ENCODE measurements at regions not wholly inside any gene's neighbourhood (a gene's known extent, or its start where the extent isn't known, plus 50 kb on each side); places are given as distances from the start of the nearest gene placed in this dataset.

- Histone ChIP-seq H3K79me2 (ENCODE audit: control insufficient read depth, insufficient read depth, low read length) (no peaks in the 10 kb centered on the region), H3K27me3 (ENCODE audit: control insufficient read depth in 2 of 2, insufficient read depth in 2 of 2, low read length in 2 of 2) (no peaks in the 10 kb centered on the region), H3K9ac (ENCODE audit: insufficient read depth in 1 of 2, low read depth in 2 of 2, low read length in 2 of 2) (no peak overlapping the region), H3K4me3 (no peak overlapping the region), H2AFZ (ENCODE audit: low read depth, low read length) (no peak overlapping the region), H3K9me3 (replicated peaks; ENCODE audit: control insufficient read depth, insufficient read depth, low read depth, low read length) (no peaks in the 10 kb centered on the region), H3K27ac (ENCODE audit: extremely low read depth, low read depth, low read length) (no peak overlapping the region), H4K20me1 (replicated peaks; ENCODE audit: control insufficient read depth, insufficient read depth, low read length) (no peaks in the 10 kb centered on the region), H3K9me1 (ENCODE audit: control insufficient read depth, insufficient read depth, low read length) (no peaks in the 10 kb centered on the region), H3K36me3 (ENCODE audit: control insufficient read depth, insufficient read depth, low read length) (no peaks in the 10 kb centered on the region), H3K4me1 (replicated peaks in 1 of 2; ENCODE audit: control insufficient read depth in 2 of 2, insufficient read depth in 2 of 2, low read length in 2 of 2) (no peaks in the 10 kb centered on the region), H3K4me2 (ENCODE audit: insufficient read depth, low read length) (no peak overlapping the region)
- in situ Hi-C loops (cut with MboI), result no loop called here
- ATAC-seq, result no peak
- no peak for DNase-seq (ENCODE audit: extremely low read depth in 1 of 4, low spot score in 3 of 4)
- WGBS (ENCODE audit: insufficient coverage, low coverage, missing lambda C conversion rate), result 0% methylated on average over 7 of the region's 7 CpGs
- intact Hi-C loops (cut with micrococcal nuclease), result no loop called here
- FAIRE-seq, result no peak
- ChIA-PET POLR2A (no interaction called here), CTCF (ENCODE audit: low intra/inter-chr PET ratio) (no interaction called here)
- no peak for TF ChIP-seq NCOA6 (IDR thresholded peaks at IDR 0.05)
- no TSS peak for BruUV-seq (replicated peaks)
These were observed 311.7 kb upstream of the ZNF717 start for GRCh38 chr3:76096836-76097588.

DNA sequence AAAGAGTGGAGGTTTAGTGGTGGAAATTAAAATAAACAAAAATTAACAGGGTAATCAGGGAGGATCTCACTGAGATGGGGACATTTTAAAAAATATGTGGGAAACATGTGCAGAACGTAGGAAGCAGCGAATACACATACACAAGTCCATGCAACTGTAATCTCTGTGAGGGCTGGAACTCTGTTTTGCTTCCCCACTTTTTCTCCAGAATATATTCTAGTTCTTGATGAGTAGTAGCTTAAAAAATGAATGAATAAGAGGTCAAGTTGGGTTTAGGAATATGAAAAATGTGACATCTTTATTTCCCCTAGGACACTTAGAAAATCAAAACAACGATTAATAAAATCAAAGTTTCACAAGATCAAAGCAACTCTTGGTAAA is 312.2 kb upstream of the ZNF717 start:
- in situ Hi-C loops (cut with MboI), result no loop called here
- no peaks in the 10 kb centered on the region for H3K9me3 ChIP-seq (replicated peaks; ENCODE audit: control insufficient read depth, insufficient read depth, low read depth, low read length)
- ChIA-PET POLR2A (no interaction called here), CTCF (ENCODE audit: low intra/inter-chr PET ratio) (no interaction called here)
- no TSS peak for BruUV-seq (replicated peaks)
- H3K4me3 ChIP-seq, result no peak overlapping the region
- FAIRE-seq, result no peak
- no peaks in the 10 kb centered on the region for H3K79me2 ChIP-seq (ENCODE audit: control insufficient read depth, insufficient read depth, low read length)
- no peak overlapping the region for H3K27ac ChIP-seq (ENCODE audit: extremely low read depth, low read depth, low read length)
- no peaks in the 10 kb centered on the region for H3K36me3 ChIP-seq (ENCODE audit: control insufficient read depth, insufficient read depth, low read length)
- H3K9ac ChIP-seq (ENCODE audit: insufficient read depth in 1 of 2, low read depth in 2 of 2, low read length in 2 of 2), result no peak overlapping the region
- H3K4me2 ChIP-seq (ENCODE audit: insufficient read depth, low read length), result no peak overlapping the region
- H3K4me1 ChIP-seq (replicated peaks in 1 of 2; ENCODE audit: control insufficient read depth in 2 of 2, insufficient read depth in 2 of 2, low read length in 2 of 2), result no peaks in the 10 kb centered on the region
- ATAC-seq, result no peak
- no peaks in the 10 kb centered on the region for H3K27me3 ChIP-seq (ENCODE audit: control insufficient read depth in 2 of 2, insufficient read depth in 2 of 2, low read length in 2 of 2)
- no peaks in the 10 kb centered on the region for H3K9me1 ChIP-seq (ENCODE audit: control insufficient read depth, insufficient read depth, low read length)
- no peaks in the 10 kb centered on the region for H4K20me1 ChIP-seq (replicated peaks; ENCODE audit: control insufficient read depth, insufficient read depth, low read length)
- no peak for DNase-seq (ENCODE audit: extremely low read depth in 1 of 4, low spot score in 3 of 4)
- intact Hi-C loops (cut with micrococcal nuclease), result no loop called here
- no peak overlapping the region for H2AFZ ChIP-seq (ENCODE audit: low read depth, low read length)
- WGBS (ENCODE audit: insufficient coverage, low coverage, missing lambda C conversion rate), result 0% methylated on average over 3 of the region's 3 CpGs
- TF ChIP-seq GATA2 (CRISPR knock-in tag; IDR thresholded peaks at IDR 0.05) (no peak), ZFP1 (CRISPR knock-in tag; IDR thresholded peaks at IDR 0.05) (no peak), CREB1 (IDR thresholded peaks at IDR 0.05) (no peak), CREB1 (CRISPR knock-in tag; IDR thresholded peaks at IDR 0.05) (no peak), CTCF (IDR thresholded peaks at IDR 0.05 in 2 of 3, conservative IDR thresholded peaks at IDR 0.05 in 1 of 3; ENCODE audit: insufficient read depth in 2 of 3, low read depth in 1 of 3, low read length in 3 of 3) (no peak), HEY1 (CRISPR knock-in tag; IDR thresholded peaks at IDR 0.05; ENCODE audit: borderline replicate concordance) (no peak), NFIX (CRISPR knock-in tag; IDR thresholded peaks at IDR 0.05; ENCODE audit: low read depth) (no peak), KLF10 (CRISPR knock-in tag; IDR thresholded peaks at IDR 0.05) (no peak)
- TF ChIP-seq, protein P1, sequence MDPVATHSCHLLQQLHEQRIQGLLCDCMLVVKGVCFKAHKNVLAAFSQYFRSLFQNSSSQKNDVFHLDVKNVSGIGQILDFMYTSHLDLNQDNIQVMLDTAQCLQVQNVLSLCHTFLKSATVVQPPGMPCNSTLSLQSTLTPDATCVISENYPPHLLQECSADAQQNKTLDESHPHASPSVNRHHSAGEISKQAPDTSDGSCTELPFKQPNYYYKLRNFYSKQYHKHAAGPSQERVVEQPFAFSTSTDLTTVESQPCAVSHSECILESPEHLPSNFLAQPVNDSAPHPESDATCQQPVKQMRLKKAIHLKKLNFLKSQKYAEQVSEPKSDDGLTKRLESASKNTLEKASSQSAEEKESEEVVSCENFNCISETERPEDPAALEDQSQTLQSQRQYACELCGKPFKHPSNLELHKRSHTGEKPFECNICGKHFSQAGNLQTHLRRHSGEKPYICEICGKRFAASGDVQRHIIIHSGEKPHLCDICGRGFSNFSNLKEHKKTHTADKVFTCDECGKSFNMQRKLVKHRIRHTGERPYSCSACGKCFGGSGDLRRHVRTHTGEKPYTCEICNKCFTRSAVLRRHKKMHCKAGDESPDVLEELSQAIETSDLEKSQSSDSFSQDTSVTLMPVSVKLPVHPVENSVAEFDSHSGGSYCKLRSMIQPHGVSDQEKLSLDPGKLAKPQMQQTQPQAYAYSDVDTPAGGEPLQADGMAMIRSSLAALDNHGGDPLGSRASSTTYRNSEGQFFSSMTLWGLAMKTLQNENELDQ (CRISPR knock-in tag; IDR thresholded peaks at IDR 0.05; ENCODE audit: borderline replicate concordance), result no peak
- TF ChIP-seq, protein P2, sequence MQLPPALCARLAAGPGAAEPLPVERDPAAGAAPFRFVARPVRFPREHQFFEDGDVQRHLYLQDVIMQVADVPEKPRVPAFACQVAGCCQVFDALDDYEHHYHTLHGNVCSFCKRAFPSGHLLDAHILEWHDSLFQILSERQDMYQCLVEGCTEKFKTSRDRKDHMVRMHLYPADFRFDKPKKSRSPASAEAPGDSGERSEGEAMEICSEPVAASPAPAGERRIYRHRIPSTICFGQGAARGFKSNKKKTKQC (CRISPR knock-in tag; IDR thresholded peaks at IDR 0.05), result no peak

Data from K562 (cell line).